Activated gamma-delta T cell treated with anti-CD3 and anti-CD28 coated beads, Interleukin-2, amount 50 U/mL, for 16 hours (primary cell): ENCODE measurements at regions not wholly inside any gene's neighbourhood (a gene's known extent, or its start where the extent isn't known, plus 50 kb on each side); places are given as distances from the start of the nearest gene placed in this dataset.

Experiments
- DNase-seq: peaks from one replicate; pipeline ENCODE4 v3.0.0-alpha.2; 2020; ENCODE audit warnings: low read depth

DNA sequence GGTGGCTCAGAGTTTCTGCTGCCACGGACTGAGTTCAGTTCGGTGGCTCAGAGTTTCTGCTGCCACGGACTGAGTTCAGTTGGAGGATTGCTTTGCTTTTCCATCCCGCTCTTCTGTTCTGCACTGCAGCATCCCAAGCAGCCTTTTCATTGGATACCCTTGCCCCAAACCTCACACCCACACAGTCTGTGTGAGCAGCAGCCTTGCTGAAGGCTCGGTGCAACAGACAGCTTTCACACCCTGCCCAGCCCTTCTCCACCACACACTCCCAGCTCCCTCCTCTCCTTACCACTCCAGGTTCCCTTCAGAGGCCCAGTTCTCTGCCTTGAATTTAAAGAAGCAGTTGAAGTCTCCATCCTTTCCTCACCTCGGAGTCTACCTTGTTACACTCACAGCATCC is 52.5 kb upstream of the CHD6 start:
- no peak for DNase-seq

DNA sequence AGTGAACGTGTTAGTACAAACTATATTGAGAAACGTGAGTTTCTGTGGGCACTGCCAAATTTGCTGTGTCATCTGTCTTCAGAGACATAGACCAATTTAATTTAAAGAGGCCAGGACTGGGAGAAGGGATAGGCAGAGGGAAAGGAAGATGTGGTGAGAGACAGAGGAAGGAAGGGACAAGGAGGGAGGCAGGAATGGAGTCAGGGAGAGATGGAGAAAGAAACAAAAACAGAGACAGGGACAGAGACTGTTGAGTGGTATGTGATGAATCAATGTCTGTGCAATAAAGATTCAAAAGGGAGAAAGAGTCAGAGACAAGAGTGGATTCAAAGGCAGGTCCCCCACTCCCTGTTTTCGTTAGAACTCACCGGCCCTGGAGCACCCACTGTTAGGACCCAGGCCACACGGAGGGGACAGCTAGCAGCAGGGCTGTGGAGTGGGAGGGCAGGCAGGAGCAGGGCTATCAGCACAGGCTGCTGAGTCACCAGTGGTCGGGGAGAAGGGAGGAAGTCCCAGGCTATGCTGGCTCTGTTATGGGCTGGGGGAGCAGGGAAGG is 51.6 kb upstream of the CHD6 start:
- no peak for DNase-seq

DNA sequence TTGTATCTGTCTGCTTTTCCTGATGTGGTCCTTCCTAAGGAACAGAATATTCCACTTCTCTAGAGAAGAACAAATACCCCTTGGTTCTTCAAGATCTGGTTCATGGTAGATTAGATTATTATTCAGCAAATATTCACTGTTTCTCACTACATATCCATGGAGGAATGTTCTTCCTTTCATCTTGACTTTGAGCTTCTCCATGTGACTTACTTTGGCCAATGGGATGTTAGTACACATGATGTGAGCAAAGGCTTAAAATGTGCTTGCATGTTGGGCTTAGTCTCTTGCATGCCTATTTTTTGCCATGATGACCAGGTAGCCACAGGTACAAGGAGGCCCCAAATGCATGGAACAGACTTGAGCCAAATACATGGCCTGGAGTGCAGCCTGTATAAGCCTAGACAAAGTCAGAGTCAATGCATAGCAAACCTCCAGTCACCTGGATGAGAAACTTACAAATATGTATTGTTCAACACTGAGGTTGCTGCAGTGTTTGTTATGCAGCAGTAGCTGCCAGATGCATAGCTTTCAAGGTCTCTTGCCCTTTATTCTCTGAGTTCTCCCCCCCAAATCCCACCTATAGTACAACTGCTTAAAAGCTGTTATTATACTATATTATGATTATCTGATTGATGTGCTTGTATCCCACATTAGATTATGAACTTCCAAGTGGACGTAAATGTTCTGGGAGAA is 50.0 kb upstream of the CHD6 start:
- no peak for DNase-seq
